ENCODE measurements at regions not wholly inside any gene's neighbourhood (a gene's known extent, or its start where the extent isn't known, plus 50 kb on each side); places are given as distances from the start of the nearest gene placed in this dataset.

DNA sequence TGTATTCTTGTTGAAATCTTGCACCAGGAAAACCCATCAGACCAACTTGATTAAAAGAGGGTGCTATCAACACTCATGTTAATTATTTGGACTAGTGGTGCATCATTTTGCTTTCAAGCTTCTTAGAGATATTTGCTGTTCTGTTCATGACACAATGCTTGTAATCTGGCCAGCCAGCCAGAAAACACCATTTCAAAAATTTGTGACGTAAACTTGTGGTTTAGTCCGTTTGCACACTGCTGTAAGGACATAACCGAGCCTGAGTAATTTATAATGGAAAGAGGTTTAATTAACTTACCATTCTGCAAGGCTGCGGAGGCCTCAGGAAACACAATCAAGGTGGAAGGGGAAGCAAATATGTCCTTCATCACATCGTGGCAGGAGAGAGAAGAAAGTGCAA is 374.3 kb upstream of the TGFBR2 start:
- TF ChIP-seq, protein P1, sequence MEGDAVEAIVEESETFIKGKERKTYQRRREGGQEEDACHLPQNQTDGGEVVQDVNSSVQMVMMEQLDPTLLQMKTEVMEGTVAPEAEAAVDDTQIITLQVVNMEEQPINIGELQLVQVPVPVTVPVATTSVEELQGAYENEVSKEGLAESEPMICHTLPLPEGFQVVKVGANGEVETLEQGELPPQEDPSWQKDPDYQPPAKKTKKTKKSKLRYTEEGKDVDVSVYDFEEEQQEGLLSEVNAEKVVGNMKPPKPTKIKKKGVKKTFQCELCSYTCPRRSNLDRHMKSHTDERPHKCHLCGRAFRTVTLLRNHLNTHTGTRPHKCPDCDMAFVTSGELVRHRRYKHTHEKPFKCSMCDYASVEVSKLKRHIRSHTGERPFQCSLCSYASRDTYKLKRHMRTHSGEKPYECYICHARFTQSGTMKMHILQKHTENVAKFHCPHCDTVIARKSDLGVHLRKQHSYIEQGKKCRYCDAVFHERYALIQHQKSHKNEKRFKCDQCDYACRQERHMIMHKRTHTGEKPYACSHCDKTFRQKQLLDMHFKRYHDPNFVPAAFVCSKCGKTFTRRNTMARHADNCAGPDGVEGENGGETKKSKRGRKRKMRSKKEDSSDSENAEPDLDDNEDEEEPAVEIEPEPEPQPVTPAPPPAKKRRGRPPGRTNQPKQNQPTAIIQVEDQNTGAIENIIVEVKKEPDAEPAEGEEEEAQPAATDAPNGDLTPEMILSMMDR (IDR thresholded peaks at IDR 0.05), result no peak
- TF ChIP-seq POLR2A (IDR thresholded peaks at IDR 0.05), result no peak
